GM19452 (cell line): ENCODE measurements at regions not wholly inside any gene's neighbourhood (a gene's known extent, or its start where the extent isn't known, plus 50 kb on each side); places are given as distances from the start of the nearest gene placed in this dataset.

Experiments
- ATAC-seq: cut with Tn5 transposase; IDR thresholded peaks from one replicate; pipeline ENCODE4 v1.9.1; 2021; ENCODE audit not compliant: unreplicated experiment

GRCh38 chr21:28828021-28828420 is 164.7 kb downstream of the LTN1 start:
- ATAC-seq = no peak

GRCh38 chr21:28827422-28827821 is 165.3 kb downstream of the LTN1 start:
- no peak for ATAC-seq

GRCh38 chr21:28826569-28826968 is 166.1 kb downstream of the LTN1 start:
- no peak for ATAC-seq

- ATAC-seq = no peak
Measured at GRCh38 chr21:28826021-28826420, 166.7 kb downstream of the LTN1 start.

GRCh38 chr21:28823429-28823828 is 169.2 kb downstream of the LTN1 start:
- ATAC-seq = no peak

- ATAC-seq = no peak
Measured at GRCh38 chr21:28822486-28823335, 170.0 kb downstream of the LTN1 start.

- no peak for ATAC-seq
Measured at GRCh38 chr21:28822123-28822399, 170.6 kb downstream of the LTN1 start.

- no peak for ATAC-seq
Measured at GRCh38 chr21:28821276-28822122, 171.2 kb downstream of the LTN1 start.

- no peak for ATAC-seq
Measured at GRCh38 chr21:28818663-28819278, 173.9 kb downstream of the LTN1 start.

- ATAC-seq = no peak
Measured at GRCh38 chr21:28817871-28818270, 174.8 kb downstream of the LTN1 start.

GRCh38 chr21:28811860-28812259 is 180.8 kb downstream of the LTN1 start:
- no peak for ATAC-seq

- no peak for ATAC-seq
Measured at GRCh38 chr21:28810826-28811524, 181.7 kb downstream of the LTN1 start.

- ATAC-seq = no peak
Measured at GRCh38 chr21:28805885-28806284, 186.8 kb downstream of the LTN1 start.

- ATAC-seq = no peak
Measured at GRCh38 chr21:28804089-28804670, 188.5 kb downstream of the LTN1 start.

GRCh38 chr21:28801906-28802305 is 190.8 kb downstream of the LTN1 start:
- ATAC-seq = no peak

- no peak for ATAC-seq
Measured at GRCh38 chr21:28799926-28800325, 192.8 kb downstream of the LTN1 start.

- no peak for ATAC-seq
Measured at GRCh38 chr21:28798798-28799197, 193.9 kb downstream of the LTN1 start.

- no peak for ATAC-seq
Measured at GRCh38 chr21:28795251-28795650, 197.4 kb downstream of the LTN1 start.

- ATAC-seq = no peak
Measured at GRCh38 chr21:28794371-28794851, 198.3 kb downstream of the LTN1 start.

- ATAC-seq = no peak
Measured at GRCh38 chr21:28793043-28793442, 199.6 kb downstream of the LTN1 start.
